Neural crest cell (in vitro differentiated cells): ENCODE measurements at regions not wholly inside any gene's neighbourhood (a gene's known extent, or its start where the extent isn't known, plus 50 kb on each side); places are given as distances from the start of the nearest gene placed in this dataset.

Experiments used
- DNase-seq: peaks from one replicate; pipeline ENCODE4 v3.0.0; 2021; ENCODE audit warnings: low read depth, mixed read lengths, low spot score
- H3K27ac Mint-ChIP-seq: one replicate; pipeline ENCODE4 v1.8.0; 2021; ENCODE audit warnings: mild to moderate bottlenecking, mixed read lengths; ENCODE audit not compliant: unreplicated experiment
- H3K27me3 Mint-ChIP-seq: 2 replicates; pipeline ENCODE4 v1.8.0; 2021; ENCODE audit warnings: low read depth, mild to moderate bottlenecking, mixed read lengths
- H3K36me3 Mint-ChIP-seq: 2 replicates; pipeline ENCODE4 v1.8.0; 2021; ENCODE audit warnings: low read depth, mild to moderate bottlenecking, mixed read lengths
- H3K4me1 Mint-ChIP-seq: 2 replicates; pipeline ENCODE4 v1.8.0; 2021; ENCODE audit warnings: mixed read lengths
- H3K4me3 Mint-ChIP-seq: one replicate; pipeline ENCODE4 v1.8.0; 2021; ENCODE audit warnings: mild to moderate bottlenecking, mixed read lengths
- H3K9me3 Mint-ChIP-seq: 2 replicates; pipeline ENCODE4 v1.8.0; 2021; ENCODE audit warnings: mixed read lengths
- CTCF ChIP-seq: fragments of 200-600 bp; sonication (generic); conservative IDR thresholded peaks from 2 replicates; pipeline ENCODE4 v1.5.0; 2021; ENCODE audit warnings: antibody characterized with exemption, mild to moderate bottlenecking

- no peak for DNase-seq
- H3K27ac Mint-ChIP-seq, result no peak overlapping the region
- no peaks in the 10 kb centered on the region for H3K27me3 Mint-ChIP-seq
- peaks cover 3% of the 10 kb centered on the region for H3K9me3 Mint-ChIP-seq
- TF ChIP-seq CTCF, result no peak
- no peaks in the 10 kb centered on the region for H3K4me1 Mint-ChIP-seq
- no peaks in the 10 kb centered on the region for H3K36me3 Mint-ChIP-seq
- H3K4me3 Mint-ChIP-seq, result no peak overlapping the region
Measured at GRCh38 chr3:152089528-152089927, 179.2 kb upstream of the MBNL1 start.

GRCh38 chr3:152091725-152092124 is 177.0 kb upstream of the MBNL1 start:
- peaks cover 3% of the 10 kb centered on the region for H3K9me3 Mint-ChIP-seq
- TF ChIP-seq CTCF, result no peak
- no peaks in the 10 kb centered on the region for H3K36me3 Mint-ChIP-seq
- no peak for DNase-seq
- H3K27me3 Mint-ChIP-seq, result no peaks in the 10 kb centered on the region
- no peak overlapping the region for H3K4me3 Mint-ChIP-seq
- H3K27ac Mint-ChIP-seq, result no peak overlapping the region
- no peaks in the 10 kb centered on the region for H3K4me1 Mint-ChIP-seq

- Mint-ChIP-seq H3K4me1 (no peaks in the 10 kb centered on the region), H3K4me3 (no peak overlapping the region), H3K27ac (no peak overlapping the region), H3K9me3 (peaks cover 3% of the 10 kb centered on the region), H3K27me3 (no peaks in the 10 kb centered on the region), H3K36me3 (no peaks in the 10 kb centered on the region)
- TF ChIP-seq CTCF, result no peak
- DNase-seq, result no peak
Measured at GRCh38 chr3:152093901-152094300, 174.8 kb upstream of the MBNL1 start.

GRCh38 chr3:152094406-152094805 is 174.3 kb upstream of the MBNL1 start:
- no peaks in the 10 kb centered on the region for H3K36me3 Mint-ChIP-seq
- H3K9me3 Mint-ChIP-seq, result peaks cover 3% of the 10 kb centered on the region
- no peaks in the 10 kb centered on the region for H3K27me3 Mint-ChIP-seq
- DNase-seq, result no peak
- H3K4me3 Mint-ChIP-seq, result no peak overlapping the region
- no peaks in the 10 kb centered on the region for H3K4me1 Mint-ChIP-seq
- H3K27ac Mint-ChIP-seq, result no peak overlapping the region
- TF ChIP-seq CTCF, result no peak

GRCh38 chr3:152095472-152095871 is 173.3 kb upstream of the MBNL1 start:
- no peak overlapping the region for H3K27ac Mint-ChIP-seq
- no peak overlapping the region for H3K4me3 Mint-ChIP-seq
- TF ChIP-seq CTCF, result no peak
- no peaks in the 10 kb centered on the region for H3K27me3 Mint-ChIP-seq
- DNase-seq, result no peak
- H3K4me1 Mint-ChIP-seq, result no peaks in the 10 kb centered on the region
- H3K36me3 Mint-ChIP-seq, result no peaks in the 10 kb centered on the region
- peaks cover 3% of the 10 kb centered on the region for H3K9me3 Mint-ChIP-seq
